IMR-90 (cell line): ENCODE measurements at regions not wholly inside any gene's neighbourhood (a gene's known extent, or its start where the extent isn't known, plus 50 kb on each side); places are given as distances from the start of the nearest gene placed in this dataset.

Source experiments
- ATAC-seq: fragments of 200-7000 bp; cut with Tn5 transposase; 2 replicates; pipeline ENCODE4 v1.9.1; 2020; ENCODE audit warnings: low read depth, mild to moderate bottlenecking, moderate library complexity
- BruUV-seq: library from RNA; stranded (reverse); fragments of 400-500 nt; replicated peaks from 2 replicates; lab custom pipeline; 2021; lab: Mats Ljungman, UMichigan
- CTCF ChIA-PET: fragments of 300-600 bp; formaldehyde crosslinking; extraction: SDS; loops from one replicate; lab custom pipeline; 2021; ENCODE audit warnings: antibody characterized with exemption; lab: Yijun Ruan, JAX
- POLR2A ChIA-PET: fragments of 300-600 bp; sonication (Branson Sonifier 250); formaldehyde crosslinking; loops from one replicate; lab custom pipeline; 2022; ENCODE audit warnings: antibody characterized with exemption; ENCODE audit not compliant: unreplicated experiment; lab: Charles Lee
- DNase-seq: peaks from one replicate; pipeline ENCODE4 v3.0.0; 2013
- H2AFZ ChIP-seq: replicated peaks from 2 replicates; pipeline ENCODE3; 2013; ENCODE audit warnings: low read length, mild to moderate bottlenecking; ENCODE audit not compliant: poor library complexity
- H2AK5ac ChIP-seq: 2 replicates; pipeline ENCODE4 v1.6.1; 2013; ENCODE audit warnings: low read depth, low read length, inconsistent platforms
- H2AK9ac ChIP-seq: replicated peaks from 2 replicates; pipeline ENCODE3; 2013; ENCODE audit warnings: mild to moderate bottlenecking, low read depth, low read length, moderate library complexity; ENCODE audit not compliant: poor library complexity
- H2BK120ac ChIP-seq: 2 replicates; pipeline ENCODE4 v1.6.1; 2013; ENCODE audit warnings: low read depth, low read length, inconsistent platforms
- H2BK15ac ChIP-seq: 3 replicates; pipeline ENCODE4 v1.6.1; 2013; ENCODE audit warnings: low read depth, low read length, inconsistent platforms
- H2BK20ac ChIP-seq: 2 replicates; pipeline ENCODE4 v1.6.1; 2013; ENCODE audit warnings: low read depth, mild to moderate bottlenecking, inconsistent platforms, low read length, moderate library complexity
- H2BK5ac ChIP-seq: 2 replicates; pipeline ENCODE4 v1.6.1; 2013; ENCODE audit warnings: mild to moderate bottlenecking, low read depth, low read length, inconsistent platforms; ENCODE audit not compliant: poor library complexity, severe bottlenecking
- H3K14ac ChIP-seq: replicated peaks from 2 replicates; pipeline ENCODE4 v1.6.1; 2013; ENCODE audit warnings: low read depth, low read length, inconsistent platforms
- H3K18ac ChIP-seq: 2 replicates; pipeline ENCODE4 v1.6.1; 2013; ENCODE audit warnings: low read depth, low read length, control low read depth
- H3K23ac ChIP-seq: 2 replicates; pipeline ENCODE4 v1.6.1; 2013; ENCODE audit warnings: low read depth, low read length, inconsistent platforms
- H3K27ac ChIP-seq: 2 replicates; pipeline ENCODE4 v1.5.1; 2013; ENCODE audit warnings: mild to moderate bottlenecking, control low read depth, low read length; ENCODE audit not compliant: insufficient read depth
- H3K27me3 ChIP-seq: 2 replicates; pipeline ENCODE4 v1.6.1; 2013; ENCODE audit warnings: low read length; ENCODE audit not compliant: control insufficient read depth, insufficient read depth
- H3K36me3 ChIP-seq: 2 replicates; pipeline ENCODE4 v1.6.1; 2013; ENCODE audit warnings: low read length, mixed read lengths; ENCODE audit not compliant: control insufficient read depth, insufficient read depth
- H3K4ac ChIP-seq: 2 replicates; pipeline ENCODE4 v1.6.1; 2013; ENCODE audit warnings: low read depth, low read length, inconsistent platforms
- H3K4me1 ChIP-seq: 2 replicates; pipeline ENCODE4 v1.6.1; 2013; ENCODE audit warnings: low read length, mixed read lengths; ENCODE audit not compliant: control insufficient read depth, insufficient read depth
- H3K4me2 ChIP-seq: 2 replicates; pipeline ENCODE4 v1.6.1; 2013; ENCODE audit warnings: low read depth, mild to moderate bottlenecking, control low read depth, low read length, moderate library complexity
- H3K4me3 ChIP-seq: 2 replicates; pipeline ENCODE4 v1.5.1; 2013; ENCODE audit warnings: low read depth, mild to moderate bottlenecking, control low read depth, low read length, moderate library complexity; ENCODE audit not compliant: insufficient read depth
- H3K56ac ChIP-seq: 2 replicates; pipeline ENCODE4 v1.6.1; 2013; ENCODE audit warnings: low read length, inconsistent platforms; ENCODE audit not compliant: insufficient read depth; ENCODE audit errors: extremely low read depth
- H3K79me1 ChIP-seq, 2 experiments: 2 replicates each; pipeline ENCODE4 v1.6.1; 2013; ENCODE audit warnings: low read length in 2 of 2, inconsistent platforms in 1 of 2, low read depth in 1 of 2
- H3K9ac ChIP-seq: 2 replicates; pipeline ENCODE4 v1.6.1; 2013; ENCODE audit warnings: low read depth, low read length, control low read depth
- H3K9me1 ChIP-seq: 2 replicates; pipeline ENCODE4 v1.6.1; 2013; ENCODE audit warnings: low read length, inconsistent platforms; ENCODE audit not compliant: insufficient read depth
- H3K9me3 ChIP-seq: 2 replicates; pipeline ENCODE4 v1.6.1; 2013; ENCODE audit warnings: low read length; ENCODE audit not compliant: control insufficient read depth, insufficient read depth
- H4K20me1 ChIP-seq: 2 replicates; pipeline ENCODE4 v1.6.1; 2013; ENCODE audit warnings: low read length, inconsistent platforms; ENCODE audit not compliant: insufficient read depth
- H4K5ac ChIP-seq: 2 replicates; pipeline ENCODE4 v1.6.1; 2013; ENCODE audit warnings: mild to moderate bottlenecking, low read depth, low read length, control low read depth
- H4K8ac ChIP-seq, 2 experiments: 2 replicates each; pipeline ENCODE4 v1.6.1; 2013; ENCODE audit warnings: low read depth in 2 of 2, low read length in 2 of 2, control low read depth in 1 of 2, inconsistent platforms in 1 of 2
- H4K91ac ChIP-seq: 2 replicates; pipeline ENCODE4 v1.6.1; 2013; ENCODE audit warnings: low read depth, low read length, inconsistent platforms; ENCODE audit not compliant: insufficient read depth
- CEBPB ChIP-seq: IDR thresholded peaks from 2 replicates; pipeline ENCODE4 v1.6.1; 2012; ENCODE audit warnings: low read depth, low read length, improper control_type of control experiment
- RAD21 ChIP-seq: IDR thresholded peaks from 2 replicates; pipeline ENCODE4 v1.6.1; 2012; ENCODE audit warnings: low read length, improper control_type of control experiment
- WGBS, 2 experiments: methylation state at CpG; one replicate each; pipeline versions ENCODE4 v1.1.5 to v1.1.7; 2013; ENCODE audit warnings: missing lambda C conversion rate in 2 of 2; ENCODE audit not compliant: insufficient read length in 1 of 2; ENCODE audit errors: extremely low coverage in 2 of 2; 5-methylcytosine and 5-hydroxymethylcytosine counted together
- dilution Hi-C: fragments of 300-500 bp; cut with HindIII; formaldehyde crosslinking; loops from one replicate; pipeline ENCODE4 v1.14.3; 2018; ENCODE audit warnings: low sequenced_read_pairs; ENCODE audit not compliant: unreplicated experiment
- in situ Hi-C: fragments of 300-500 bp; cut with MboI; formaldehyde crosslinking; loops from 3 replicates; pipeline ENCODE4 v1.14.3; 2019; ENCODE audit warnings: low sequenced_read_pairs, inconsistent platforms, mixed read lengths
- intact Hi-C: fragments of 100-400 bp; cut with micrococcal nuclease; formaldehyde crosslinking; loops from 2 replicates; pipeline ENCODE4 v1.10.0; 2022

DNA sequence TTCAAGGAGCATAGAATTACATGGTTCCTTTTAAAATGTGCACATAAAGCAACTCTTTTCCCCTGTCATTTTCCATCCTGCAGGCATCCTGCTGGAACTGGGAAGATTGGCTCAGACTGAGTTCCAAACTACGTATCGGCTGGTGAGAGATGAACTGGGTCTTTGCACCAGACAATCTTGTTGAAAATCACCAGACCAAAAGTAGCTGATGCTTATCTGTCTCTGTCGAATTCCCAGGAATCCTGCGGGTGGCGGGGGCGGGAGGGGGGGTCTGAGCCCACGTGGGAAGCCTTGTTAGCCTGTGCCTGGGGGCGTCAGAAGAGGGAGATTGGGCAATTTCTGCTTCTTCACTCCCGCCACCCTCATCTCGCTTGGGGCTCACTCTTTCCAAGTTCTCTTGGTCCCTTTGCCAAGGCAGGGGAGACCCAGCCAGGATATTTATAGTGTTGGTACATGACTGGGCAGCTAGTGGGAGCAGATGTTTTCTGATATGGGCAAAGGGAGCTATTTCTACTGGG, 90.1 kb upstream of the SLC25A33 start:
- Histone ChIP-seq H3K18ac (no peak overlapping the region), H4K5ac (no peak overlapping the region), H3K9ac (no peak overlapping the region), H3K14ac (peak overlapping the region; percentile 17; the same call in 1 of the 2 replicates), H3K9me3 (no peaks in the 10 kb centered on the region), H4K91ac (peak overlapping the region; percentile 78; the same call in 1 of the 2 replicates), H3K4me2 (peak overlapping the region; percentile 6; the same call in 1 of the 2 replicates), H2BK120ac (peak overlapping the region; percentile 72), H4K8ac (peak overlapping the region in 1 of 2 experiments; percentile 74; a peak in 1 of 4 replicates), H3K4ac (0 out of 2 replicates have a peak overlapping the region, but pooled peaks have one; percentile 66), H2AK9ac (no peak overlapping the region), H3K56ac (no peak overlapping the region), H3K4me1 (peaks cover 15% of the 10 kb centered on the region), H2BK5ac (no peak overlapping the region), H2BK15ac (0 out of 3 replicates have a peak overlapping the region, but pooled peaks have one; percentile 60), H3K27me3 (no peaks in the 10 kb centered on the region), H3K79me1 (no peaks in the 10 kb centered on the region), H2AK5ac (peak overlapping the region; percentile 97), H2AFZ (peak overlapping the region; percentile 62), H3K23ac (peak overlapping the region; percentile 69; the same call in 1 of the 2 replicates), H3K27ac (no peak overlapping the region), H3K9me1 (peaks cover 21% of the 10 kb centered on the region), H4K20me1 (no peaks in the 10 kb centered on the region), H3K4me3 (no peak overlapping the region), H3K36me3 (no peaks in the 10 kb centered on the region), H2BK20ac (peak overlapping the region; percentile 66; the same call in 1 of the 2 replicates)
- intact Hi-C loops, result no loop called here
- DNase-seq, result peak; percentile 47
- dilution Hi-C loops, result no loop called here
- no TSS peak for BruUV-seq
- in situ Hi-C loops, result no loop called here
- no CpG with 5 or more reads among the region's 10 CpGs for WGBS, 2 experiments
- ChIA-PET CTCF (interaction anchor here (0.8 to 1.4 kb wide), 4 partner anchors 11 to 182 kb away, joined by 3 to 5 read pairs (median 3); no protein-coding TSS in a partner anchor), POLR2A (interaction anchor here (0.6 kb wide), 1 partner anchor 153 kb away, joined by 5 read pairs; no protein-coding TSS in a partner anchor)
- peak; percentile 40 for ATAC-seq
- TF ChIP-seq RAD21 (no peak), CEBPB (peak; percentile 75)
